Stomach (tissue), 8 donors: ENCODE measurements at regions not wholly inside any gene's neighbourhood (a gene's known extent, or its start where the extent isn't known, plus 50 kb on each side); places are given as distances from the start of the nearest gene placed in this dataset.

ENCODE experiments used
- DNase-seq, 2 donors: peaks; one replicate each; pipeline versions ENCODE4 v3.0.0 to v3.0.0-alpha.2; 2013 to 2019
- H3K27ac ChIP-seq, 5 donors: fragments of 200-600 bp in 4 of 5; sonication (generic) in 4 of 5; one replicate each; pipeline ENCODE4 v1.5.1; 2013 to 2019; ENCODE audit warnings: mild to moderate bottlenecking in 1 of 5, moderate library complexity in 1 of 5
- H3K27me3 ChIP-seq, 3 donors: fragments of 200-600 bp; sonication (generic); one replicate each; pipeline ENCODE4 v1.5.1; 2017 to 2019; ENCODE audit warnings: mixed run types in 1 of 3
- H3K36me3 ChIP-seq, 4 donors: fragments of 200-600 bp; sonication (generic); 1 replicate in 3 of 4; 2 replicates in 1 of 4; pipeline ENCODE4 v1.5.1; 2016 to 2019
- H3K4me1 ChIP-seq, 4 donors: fragments of 200-600 bp; sonication (generic); one replicate each; pipeline ENCODE4 v1.5.1; 2016 to 2019
- H3K4me3 ChIP-seq, 4 donors: fragments of 200-600 bp; sonication (generic) in 3 of 4; one replicate each; pipeline ENCODE4 v1.5.1; 2016 to 2019; ENCODE audit warnings: mild to moderate bottlenecking in 1 of 4
- H3K9me3 ChIP-seq, 4 donors: fragments of 200-600 bp; sonication (generic); one replicate each; pipeline ENCODE4 v1.5.1; 2016 to 2019
- CTCF ChIP-seq, 7 experiments: fragments of 450-650 bp in 4 of 7; fragments of 200-600 bp in 3 of 7; sonication (generic) in 3 of 7; IDR thresholded peaks; one replicate each; pipeline ENCODE4 v1.5.1; 2016 to 2019; ENCODE audit warnings: antibody characterized with exemption in 7 of 7, control low read depth in 2 of 7, mild to moderate bottlenecking in 1 of 7
- EP300 ChIP-seq: sonication (generic); formaldehyde crosslinking; IDR thresholded peaks from one replicate; pipeline ENCODE4 v1.6.1; 2017; ENCODE audit warnings: antibody characterized with exemption
- POLR2A ChIP-seq, 4 donors: fragments of 450-650 bp; IDR thresholded peaks; one replicate each; pipeline ENCODE4 v1.6.1; 2016; ENCODE audit warnings: antibody characterized with exemption in 4 of 4, control low read depth in 2 of 4, mild to moderate bottlenecking in 1 of 4, moderate library complexity in 1 of 4
- POLR2AphosphoS5 ChIP-seq, 3 donors: sonication (generic); formaldehyde crosslinking; IDR thresholded peaks; one replicate each; pipeline ENCODE4 v1.6.1; 2016; ENCODE audit warnings: antibody characterized with exemption in 3 of 3
- WGBS, 5 donors: extraction: QIAGEN DNeasy Blood & Tissue Kit in 3 of 5; methylation state at CpG; one replicate each; pipeline versions ENCODE4 v1.1.5 to v1.1.7; 2013 to 2018; 5-methylcytosine and 5-hydroxymethylcytosine counted together
- intact Hi-C: fragments of 100-400 bp; cut with DNase I; formaldehyde crosslinking; loops from one replicate; pipeline ENCODE4 v1.15.1; 2023; ENCODE audit warnings: low total_unique reads
- donor health status: healthy with polysubstance abuse.
- donor health status: Bipolar disorder and iron deficiency.
- donor health status: healthy.

GRCh38 chr10:6863381-6863780 lies 283.3 kb upstream of the PRKCQ start:
- TF ChIP-seq POLR2AphosphoS5 (IDR thresholded peaks at IDR 0.05): no peak
- no peak for TF ChIP-seq EP300
- TF ChIP-seq POLR2A (IDR thresholded peaks at IDR 0.05): no peak
- no peak for TF ChIP-seq CTCF (IDR thresholded peaks at IDR 0.05)
- WGBS, 5 donors: 88 to 97% (median 93%) methylated on average over 1 of the region's 1 CpG
- H3K9me3 ChIP-seq: no peaks in the 10 kb centered on the region

GRCh38 chr10:6850452-6850851 lies 270.4 kb upstream of the PRKCQ start:
- Histone ChIP-seq H3K27ac (no peak overlapping the region), H3K4me1 (no peaks in the 10 kb centered on the region), H3K4me3 (no peak overlapping the region), H3K9me3 (no peaks in the 10 kb centered on the region), H3K36me3 (no peaks in the 10 kb centered on the region), H3K27me3 (no peaks in the 10 kb centered on the region)
- 75 to 93% (median 90%) methylated on average over 3 of the region's 3 CpGs for WGBS, 5 donors
- DNase-seq: no peak
- TF ChIP-seq CTCF (IDR thresholded peaks at IDR 0.05) (no peak), POLR2A (IDR thresholded peaks at IDR 0.05) (no peak), EP300 (no peak), POLR2AphosphoS5 (IDR thresholded peaks at IDR 0.05) (no peak)
- intact Hi-C loops: no loop called here

More at GRCh38 chr10:6863381-6863780, 283.3 kb upstream of the PRKCQ start:
- H3K27me3 ChIP-seq: no peaks in the 10 kb centered on the region
- no peaks in the 10 kb centered on the region for H3K4me1 ChIP-seq
- DNase-seq: no peak
- no peak overlapping the region for H3K27ac ChIP-seq
- intact Hi-C loops: no loop called here
- no peak overlapping the region for H3K4me3 ChIP-seq
- no peaks in the 10 kb centered on the region for H3K36me3 ChIP-seq

- Histone ChIP-seq H3K4me3 (no peak overlapping the region), H3K4me1 (no peaks in the 10 kb centered on the region), H3K36me3 (no peaks in the 10 kb centered on the region), H3K9me3 (peaks cover 0 to 8% (median 5%) of the 10 kb centered on the region in 4 donors), H3K27me3 (no peaks in the 10 kb centered on the region), H3K27ac (no peak overlapping the region)
- TF ChIP-seq POLR2A (IDR thresholded peaks at IDR 0.05) (no peak), CTCF (IDR thresholded peaks at IDR 0.05) (no peak), POLR2AphosphoS5 (IDR thresholded peaks at IDR 0.05) (no peak), EP300 (no peak)
- WGBS, 5 donors: 83 to 99% (median 95%) methylated on average over 3 of the region's 3 CpGs
- intact Hi-C loops: no loop called here
- no peak for DNase-seq
Observed at GRCh38 chr10:6847561-6847960, 267.5 kb upstream of the PRKCQ start.

GRCh38 chr10:6843894-6844650 lies 264.0 kb upstream of the PRKCQ start:
- Histone ChIP-seq H3K27me3 (no peaks in the 10 kb centered on the region), H3K4me3 (no peak overlapping the region), H3K27ac (no peak overlapping the region), H3K36me3 (no peaks in the 10 kb centered on the region), H3K4me1 (no peaks in the 10 kb centered on the region), H3K9me3 (peaks cover 0 to 10% (median 9%) of the 10 kb centered on the region in 4 donors)
- no peak for TF ChIP-seq CTCF (IDR thresholded peaks at IDR 0.05)
- no peak for TF ChIP-seq EP300
- TF ChIP-seq POLR2A (IDR thresholded peaks at IDR 0.05): no peak
- no peak for TF ChIP-seq POLR2AphosphoS5 (IDR thresholded peaks at IDR 0.05)
- intact Hi-C loops: no loop called here
- 47 to 59% (median 53%) methylated on average over 4 of the region's 4 CpGs for WGBS, 5 donors
- no peak for DNase-seq
